Kidney tubule cell (primary cell): ENCODE measurements at regions not wholly inside any gene's neighbourhood (a gene's known extent, or its start where the extent isn't known, plus 50 kb on each side); places are given as distances from the start of the nearest gene placed in this dataset.
A peak's percentile ranks its signal among the peaks of the same experiment; 100 is the strongest.

ENCODE experiments used
- DNase-seq: peaks from one replicate; pipeline ENCODE4 v3.0.0-alpha.2; 2018; ENCODE audit warnings: low spot score

DNA sequence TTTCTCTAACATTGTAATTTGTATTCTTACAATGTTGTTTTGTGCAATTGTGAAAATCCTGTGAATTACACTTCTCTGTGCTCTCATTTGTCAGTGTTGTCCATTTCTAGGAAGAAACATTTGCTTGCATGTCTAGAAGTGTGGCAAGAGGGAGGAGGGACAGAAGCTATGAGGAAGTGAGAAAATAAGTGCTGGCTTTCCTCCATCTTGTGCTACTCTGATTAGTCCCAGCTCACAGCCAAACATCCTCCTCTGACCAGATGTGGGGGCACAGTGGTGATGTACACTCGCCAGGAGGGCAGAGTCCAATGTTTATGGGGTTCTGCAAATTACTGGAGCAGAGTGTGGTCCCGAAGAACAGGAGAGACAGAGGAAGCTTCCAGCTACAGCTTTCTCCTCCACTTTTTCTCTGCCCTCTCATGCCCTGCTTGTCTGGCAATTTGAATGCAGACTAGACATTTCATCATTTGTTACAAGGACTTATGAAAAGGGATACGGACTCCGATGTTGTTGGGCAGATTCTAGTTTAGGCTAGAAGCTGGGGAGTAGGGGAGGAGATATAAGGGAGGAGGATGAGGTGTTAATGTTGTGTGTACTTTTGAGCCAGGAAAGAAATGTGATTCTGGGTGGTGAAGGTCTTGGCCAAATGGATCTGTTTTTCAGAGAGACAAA is 131.0 kb upstream of the C1GALT1 start:
- DNase-seq, result peak; percentile 23

DNA sequence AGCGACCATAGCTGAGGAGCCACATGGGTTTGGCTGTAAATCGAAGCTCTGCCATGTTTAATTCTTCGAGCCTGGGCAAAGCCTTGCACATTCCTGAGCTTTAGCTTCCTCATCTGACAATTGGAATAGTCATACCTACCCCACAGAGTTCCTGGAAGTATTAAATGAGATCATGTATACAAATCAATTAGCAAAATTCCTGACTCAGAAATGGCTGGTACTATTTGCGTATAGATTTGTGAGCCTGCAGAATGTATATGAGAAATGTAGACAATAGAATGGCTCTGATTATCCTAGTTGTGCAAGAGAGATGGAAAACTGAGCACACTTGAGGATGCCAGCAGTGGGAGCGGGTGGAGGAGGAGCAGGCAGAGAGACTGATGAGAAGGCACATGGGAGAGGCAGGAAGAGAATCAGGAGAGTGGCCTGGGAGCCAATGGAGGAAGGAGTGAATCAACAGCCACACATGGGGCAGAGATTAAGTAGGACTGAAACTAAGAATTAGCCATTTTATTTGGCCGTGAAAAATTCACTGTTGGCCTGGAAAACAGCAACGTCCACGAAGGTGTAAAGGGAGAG is 128.0 kb upstream of the C1GALT1 start:
- DNase-seq, result peak; percentile 3

DNA sequence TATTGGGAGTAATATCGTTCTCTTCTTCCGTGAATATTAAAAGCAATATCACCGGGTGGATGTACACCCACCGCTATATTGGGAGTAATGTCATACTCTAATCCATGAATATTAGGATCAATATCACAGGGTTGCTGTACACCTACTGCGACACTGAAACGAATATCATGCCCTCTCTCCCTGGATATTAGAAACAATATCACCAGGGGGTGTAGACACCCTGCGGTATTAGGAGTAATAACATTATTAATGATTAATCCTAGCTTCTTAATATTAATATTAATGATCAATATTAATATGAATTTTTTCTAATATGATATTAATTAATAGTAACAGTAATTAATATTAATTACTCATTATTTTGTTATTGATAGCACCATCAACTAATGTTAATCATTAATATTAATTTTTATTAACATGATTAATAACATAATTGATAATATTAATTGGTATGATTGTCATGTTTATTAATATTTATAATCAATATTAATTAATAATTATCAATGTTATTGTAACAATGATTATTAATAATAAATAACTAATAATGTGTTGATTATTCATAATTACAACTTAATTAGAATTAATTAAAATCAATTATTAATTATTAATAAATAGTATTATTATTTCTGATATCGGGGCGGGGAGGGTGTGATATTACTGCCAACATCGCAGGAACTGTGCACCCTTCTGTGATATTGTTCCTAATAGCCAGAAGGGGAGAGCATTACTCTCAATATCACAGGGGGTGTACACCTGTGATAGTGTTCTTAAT is 121.3 kb upstream of the C1GALT1 start:
- no peak for DNase-seq

DNA sequence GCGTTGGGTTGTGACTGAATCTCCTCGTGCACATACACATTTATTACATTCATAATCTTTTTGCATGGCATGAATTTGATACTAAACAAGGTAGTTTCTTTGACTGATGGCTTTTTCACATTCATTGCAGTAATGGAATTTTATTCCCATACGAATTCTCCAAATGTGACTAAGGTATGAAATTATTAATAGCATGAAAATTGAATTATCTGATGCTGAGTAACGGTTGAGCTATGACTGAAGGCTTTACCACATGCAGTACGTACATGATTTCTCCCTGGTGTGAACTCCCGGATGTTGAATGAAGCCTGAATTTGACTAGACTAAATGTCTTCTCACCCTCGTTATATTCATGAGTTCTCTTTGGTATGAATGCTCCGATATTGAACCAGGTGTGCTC is 104.4 kb upstream of the C1GALT1 start:
- DNase-seq, result no peak

DNA sequence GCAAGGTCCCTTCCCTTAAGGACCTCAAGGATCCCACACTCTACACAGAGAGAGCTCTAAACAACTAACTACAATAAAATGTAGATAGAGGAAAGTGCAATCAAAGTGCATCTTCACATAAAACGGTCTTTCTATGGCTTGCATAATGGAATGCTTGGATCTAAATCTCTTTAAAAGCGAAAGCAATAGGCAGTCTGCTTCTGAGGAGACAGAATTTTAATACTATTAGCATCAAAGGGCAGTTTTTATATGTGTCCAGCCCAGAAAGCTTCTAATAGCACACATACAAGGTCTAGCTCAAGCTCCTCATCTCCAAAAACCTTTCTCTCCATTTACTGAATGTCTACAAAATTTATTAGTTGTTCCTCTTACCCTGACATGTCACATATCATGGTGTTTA is 101.5 kb upstream of the C1GALT1 start:
- no peak for DNase-seq

DNA sequence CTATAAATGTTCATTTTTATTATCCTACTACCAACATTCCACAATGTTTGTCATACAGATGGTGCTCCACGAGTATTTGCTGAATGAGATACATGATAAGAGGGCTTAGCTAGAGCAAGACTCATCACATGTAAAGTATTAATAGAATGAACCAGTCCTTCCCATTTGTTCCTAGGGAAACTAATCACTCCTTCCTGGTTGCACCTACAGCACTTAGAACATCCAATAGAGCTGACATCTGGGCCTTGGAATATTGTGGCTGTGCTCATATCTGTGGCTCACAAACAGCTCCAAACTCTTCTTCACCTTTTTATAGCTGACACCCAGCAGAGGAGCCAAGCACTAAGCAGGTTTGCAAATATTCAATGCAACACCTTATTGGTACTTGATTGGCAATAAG is 91.9 kb upstream of the C1GALT1 start:
- DNase-seq, result no peak

DNA sequence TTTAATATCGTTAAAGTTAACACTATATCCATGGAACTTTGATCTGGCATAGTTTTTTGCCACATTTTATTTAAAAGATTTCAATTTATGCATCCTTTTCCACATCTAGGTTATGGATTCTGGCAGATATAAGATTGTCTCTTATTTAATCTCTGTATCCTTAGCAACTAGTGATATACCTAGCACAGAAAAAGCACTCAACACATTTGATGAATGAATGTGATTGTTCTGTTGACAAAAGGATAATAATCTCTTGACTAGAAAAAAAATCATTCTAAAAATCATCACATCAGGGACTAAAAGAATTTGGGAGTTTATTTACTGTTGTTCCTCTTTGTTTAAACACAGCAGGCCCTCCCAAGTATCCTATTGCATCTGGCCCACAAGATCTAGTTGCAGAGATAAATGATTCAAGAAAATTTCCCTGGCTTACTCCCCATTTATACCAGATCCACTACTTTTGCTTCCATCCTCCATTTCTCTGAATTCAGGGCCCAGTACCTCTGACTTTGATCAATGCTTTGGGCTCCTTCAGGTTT is 84.0 kb upstream of the C1GALT1 start:
- no peak for DNase-seq

DNA sequence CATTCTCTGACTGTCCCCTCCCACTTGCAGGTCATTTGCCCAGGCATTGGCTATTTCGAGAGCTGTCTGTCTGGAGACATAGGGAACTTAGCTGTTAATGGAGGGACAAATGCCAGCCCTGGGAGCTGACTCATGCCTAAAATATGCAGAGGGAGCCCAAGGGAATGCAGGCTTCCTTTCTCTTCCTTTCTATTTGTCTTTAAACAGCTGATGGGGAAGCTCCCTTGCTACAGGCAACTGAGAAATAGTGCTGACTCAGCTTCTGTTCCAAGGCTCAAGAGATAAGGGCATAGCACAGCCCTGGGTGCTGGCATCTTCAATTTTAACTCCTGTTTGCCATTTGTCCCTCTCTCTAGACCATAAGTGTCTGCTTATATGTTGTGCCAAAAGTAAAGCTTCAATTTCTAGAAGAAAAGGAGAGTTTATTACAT is 82.7 kb upstream of the C1GALT1 start:
- peak; percentile 99 for DNase-seq

DNA sequence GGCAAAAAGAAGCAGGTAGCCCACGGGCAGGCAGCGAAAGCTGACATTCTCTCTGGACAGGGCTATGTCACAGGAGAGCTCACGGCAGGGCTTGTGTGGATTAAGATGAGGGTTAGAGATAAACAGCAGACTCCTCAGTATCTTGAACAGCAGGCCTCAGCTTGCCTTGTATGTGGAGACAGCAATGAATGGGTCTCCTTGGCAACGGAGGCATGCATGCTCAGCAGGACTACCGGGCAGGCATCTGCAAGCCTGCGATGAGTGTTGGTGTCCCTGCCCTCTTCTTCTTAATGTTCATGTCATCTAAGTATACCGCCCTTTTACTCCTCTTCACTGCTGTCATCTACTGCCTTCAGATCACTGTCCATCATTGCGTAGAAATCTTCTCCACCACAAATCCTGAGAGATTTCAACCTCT is 81.9 kb upstream of the C1GALT1 start:
- DNase-seq, result no peak

DNA sequence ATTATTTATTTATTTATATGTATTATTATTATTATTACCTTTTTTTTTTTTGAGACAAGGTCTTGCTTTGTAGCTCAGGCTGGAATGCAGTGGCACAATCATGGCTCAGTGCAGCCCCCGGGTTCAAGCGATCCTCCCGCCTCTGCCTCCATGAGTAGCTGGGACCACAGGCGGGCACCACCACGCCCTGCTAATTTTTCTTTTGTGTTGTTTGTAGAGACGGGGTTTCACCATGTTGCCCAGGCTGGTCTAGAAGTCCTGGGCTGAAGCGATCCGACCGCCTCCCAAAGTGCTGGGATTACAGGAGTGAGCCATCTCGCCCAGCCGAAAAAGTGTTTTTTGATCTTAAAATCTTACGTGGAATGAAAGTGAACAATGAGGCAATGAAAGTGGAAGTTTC is 79.4 kb upstream of the C1GALT1 start:
- DNase-seq, result no peak

DNA sequence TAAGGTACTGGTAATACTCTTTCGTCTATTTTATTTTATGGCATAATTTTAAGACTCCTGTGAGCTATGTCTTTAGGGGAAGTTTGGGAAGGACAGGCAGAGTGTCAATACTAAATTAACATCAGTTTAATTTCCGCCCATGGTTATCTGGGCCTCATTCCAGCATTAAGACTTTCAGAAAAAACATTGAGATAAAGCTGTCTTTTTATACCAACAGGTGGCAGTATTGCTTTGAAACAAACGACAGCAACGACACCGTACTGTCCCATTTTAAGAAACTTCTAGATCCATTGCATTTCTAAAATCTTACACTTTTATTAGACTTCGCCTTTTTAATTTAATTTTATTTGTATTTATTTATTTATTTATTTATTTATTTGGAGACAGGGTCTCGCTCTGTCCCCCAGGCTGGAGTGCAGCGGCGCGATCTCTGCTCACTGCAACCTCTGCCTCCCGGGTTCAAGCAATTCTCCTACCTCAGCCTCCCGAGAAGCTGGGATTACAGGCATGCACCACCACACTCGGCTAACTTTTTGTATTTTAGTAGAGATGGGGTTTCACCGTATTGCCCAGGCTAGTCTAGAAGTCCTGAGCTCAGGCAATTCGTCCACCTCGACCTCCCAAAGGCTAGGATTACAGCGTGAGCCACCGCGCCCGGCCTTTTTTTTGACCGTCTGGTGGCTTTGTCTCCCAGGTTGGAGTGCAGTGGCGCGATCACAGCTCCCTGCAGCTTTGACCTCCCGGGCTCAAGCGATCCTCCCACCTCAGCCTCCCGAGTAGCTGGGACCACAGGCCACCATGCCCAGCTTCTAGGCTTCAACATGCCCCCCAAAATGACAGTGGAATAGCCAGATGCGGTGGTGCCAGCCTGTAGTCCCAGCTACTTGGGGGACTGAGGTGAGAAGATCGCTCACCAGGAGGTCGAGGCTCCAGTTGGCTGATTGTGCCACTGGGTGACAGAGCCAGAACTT is 78.7 kb upstream of the C1GALT1 start:
- DNase-seq, result peak; percentile 71

DNA sequence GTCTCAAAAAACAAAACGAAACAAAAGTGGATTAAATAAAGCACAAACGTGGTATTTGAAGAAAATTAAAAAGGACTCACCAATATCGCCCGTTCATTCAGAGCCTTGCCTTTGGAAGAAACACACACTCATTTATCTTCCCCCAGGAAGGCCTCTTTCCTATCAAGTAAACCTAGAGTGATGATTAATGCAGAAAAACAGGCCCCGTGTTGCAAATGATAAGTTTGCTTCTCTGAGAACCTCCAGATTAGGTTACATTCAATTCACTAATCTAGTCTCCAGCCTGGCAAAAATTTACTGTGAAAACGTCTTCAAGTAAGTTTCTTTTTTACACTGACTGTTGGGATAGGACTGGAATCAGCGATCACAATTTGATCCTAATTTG is 78.0 kb upstream of the C1GALT1 start:
- no peak for DNase-seq

DNA sequence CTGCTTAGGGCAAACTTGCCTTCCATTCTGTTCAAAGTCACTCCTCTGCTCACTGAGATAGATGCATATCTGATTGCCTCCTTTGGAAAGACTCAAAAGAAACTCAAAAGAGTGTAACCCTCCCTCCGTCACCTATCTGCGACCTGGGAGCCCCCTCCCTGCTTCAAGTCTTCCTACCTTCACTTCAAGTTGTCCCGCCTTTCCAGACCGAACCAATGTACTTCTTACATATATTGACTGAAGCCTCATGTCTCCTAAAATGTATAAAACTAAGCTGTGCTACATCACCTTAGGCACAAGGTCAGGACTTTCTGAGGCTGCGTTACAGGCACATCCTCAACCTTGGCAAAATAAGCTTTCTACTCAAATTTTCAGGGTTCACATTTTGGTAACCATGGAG is 77.4 kb upstream of the C1GALT1 start:
- no peak for DNase-seq

DNA sequence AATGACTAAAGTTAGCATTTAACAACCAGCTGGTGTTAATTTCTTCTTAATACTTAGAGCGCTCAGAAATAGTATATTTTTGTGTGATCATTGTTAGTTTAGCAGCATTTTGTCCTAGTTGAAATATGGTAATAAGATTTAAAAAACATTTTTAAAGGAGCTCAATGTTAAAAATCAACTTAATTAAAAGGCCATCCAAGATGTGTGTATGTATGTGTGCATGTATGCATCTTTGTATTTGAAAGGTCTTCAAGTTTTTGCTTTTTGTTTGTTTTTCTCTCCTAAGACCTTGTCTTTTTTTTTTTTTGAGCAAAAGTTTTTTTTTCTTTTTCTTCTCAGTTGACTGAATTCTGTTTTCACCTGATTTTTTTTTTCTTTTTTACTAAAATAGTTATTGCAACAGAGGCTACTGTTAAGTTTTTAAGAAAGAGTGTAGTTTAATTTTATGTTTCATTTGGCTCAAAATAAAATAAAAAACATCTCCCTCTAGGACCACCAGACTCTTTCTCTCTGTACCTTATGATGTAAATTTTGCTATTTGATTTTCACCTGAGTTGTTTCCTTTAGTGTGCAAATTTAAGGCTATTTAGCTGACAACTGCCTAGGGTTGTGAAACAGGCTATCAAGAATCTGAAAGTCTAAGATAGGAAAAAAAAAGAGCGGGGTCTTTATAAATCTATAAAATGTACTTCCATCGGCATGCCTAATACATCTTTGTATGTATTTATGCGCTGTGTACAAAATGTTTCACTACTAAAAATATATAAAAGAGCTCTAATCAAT is 76.4 kb upstream of the C1GALT1 start:
- no peak for DNase-seq

DNA sequence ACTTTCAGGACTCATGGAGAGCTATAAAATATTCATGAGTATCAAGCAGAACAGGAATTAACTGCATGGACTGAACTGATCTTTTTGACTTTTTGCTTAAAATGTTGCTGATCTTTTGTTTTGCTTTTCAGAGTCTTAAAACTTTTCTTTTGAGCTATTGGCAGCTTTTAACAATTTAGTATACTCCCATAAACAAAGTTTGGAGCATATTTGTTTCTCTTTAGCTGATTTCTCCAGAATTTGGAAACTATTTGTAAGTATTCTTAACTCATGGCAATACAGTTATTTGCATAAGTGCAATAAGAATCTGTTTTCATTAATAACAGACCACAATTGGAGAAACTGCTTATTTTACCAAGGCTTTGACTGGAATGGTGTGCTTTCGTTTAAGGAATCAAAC is 73.4 kb upstream of the C1GALT1 start:
- no peak for DNase-seq

DNA sequence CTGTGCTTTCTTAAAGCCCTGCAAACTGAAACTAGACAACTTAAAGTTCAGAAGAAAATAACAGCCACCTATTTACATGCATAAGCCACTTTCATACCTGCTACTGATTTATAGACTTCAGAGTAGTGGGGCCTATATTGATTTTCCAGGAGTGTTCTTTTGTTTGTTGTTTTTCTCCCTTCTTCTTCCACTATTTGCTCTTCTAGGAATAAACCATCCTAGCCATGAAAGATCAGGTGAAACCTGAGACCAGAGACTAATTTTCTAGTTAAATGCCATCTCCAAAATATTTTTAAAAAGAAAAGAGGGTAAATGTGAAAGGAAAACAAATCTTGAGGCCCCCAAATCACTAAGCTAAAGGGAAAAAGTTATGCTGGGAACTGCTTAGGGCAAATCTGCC is 72.4 kb upstream of the C1GALT1 start:
- no peak for DNase-seq

DNA sequence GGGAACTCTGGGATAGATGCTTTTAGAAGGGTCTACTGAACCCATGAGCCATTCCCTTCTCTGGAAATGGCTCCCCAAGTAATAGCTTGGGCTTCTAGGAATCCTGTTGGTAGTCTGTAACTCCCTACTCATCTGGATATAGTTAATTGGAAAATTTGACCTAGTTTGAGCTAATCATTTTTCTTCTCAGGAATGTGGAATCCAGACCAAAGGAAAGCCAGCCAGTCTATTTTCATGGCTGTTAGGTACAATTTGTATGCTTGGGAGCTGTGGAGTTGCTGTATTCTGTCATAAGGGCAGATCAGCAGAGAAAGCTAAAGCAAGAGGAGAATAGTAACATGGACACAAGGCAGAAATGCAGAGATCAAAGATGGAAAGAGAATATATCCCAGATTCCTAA is 71.6 kb upstream of the C1GALT1 start:
- no peak for DNase-seq

DNA sequence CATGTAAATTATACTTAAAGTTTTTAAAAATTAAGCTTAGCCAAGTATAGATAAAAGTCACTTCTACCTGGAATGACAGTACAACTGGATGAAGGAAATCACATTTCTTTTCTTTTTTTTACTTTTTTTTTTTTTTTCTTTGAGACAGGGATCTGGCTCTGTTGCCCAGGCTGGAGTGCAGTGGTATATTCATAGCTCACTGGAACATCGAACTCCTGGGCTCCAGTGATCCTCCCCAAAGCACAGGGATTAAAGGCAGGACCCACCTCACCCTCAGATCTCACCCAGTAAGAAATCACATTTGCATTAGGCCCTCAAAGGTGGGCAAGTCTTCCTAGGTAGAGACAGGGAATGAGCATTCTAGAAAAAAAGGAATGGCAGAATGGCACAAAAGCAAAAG is 69.5 kb upstream of the C1GALT1 start:
- DNase-seq, result no peak

DNA sequence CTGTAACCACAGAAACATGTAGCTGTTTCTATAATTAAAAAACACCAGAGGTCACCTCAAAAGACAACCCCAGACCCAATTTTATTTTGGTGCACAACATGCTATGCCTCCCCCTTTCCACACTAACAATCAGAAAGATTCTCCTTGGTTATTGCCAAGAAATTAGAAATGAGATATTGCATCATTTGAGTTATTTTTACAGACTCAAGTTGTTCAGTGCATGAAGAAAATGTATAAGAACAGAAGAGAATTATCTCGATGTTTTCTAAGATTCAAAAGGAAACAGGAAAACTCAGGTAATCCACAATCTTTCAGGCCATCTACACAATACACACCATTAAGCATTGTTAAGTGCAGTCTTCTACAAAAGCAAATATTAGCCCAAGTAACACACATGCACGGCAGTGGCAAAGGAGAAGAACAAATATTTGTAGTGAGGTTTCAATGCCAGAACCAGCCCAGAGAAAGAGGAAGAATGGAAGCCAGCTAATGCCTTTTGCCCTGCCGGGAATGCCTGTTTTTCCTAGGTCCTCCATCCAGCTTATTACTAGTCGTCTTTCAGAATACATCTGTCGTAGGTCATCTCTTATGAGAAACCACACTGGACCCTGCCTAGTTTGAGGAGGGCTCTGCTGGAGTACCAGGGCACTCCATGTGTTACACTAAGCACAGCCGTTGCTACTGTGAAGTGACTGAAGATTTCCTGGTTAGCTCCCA is 67.6 kb upstream of the C1GALT1 start:
- no peak for DNase-seq

DNA sequence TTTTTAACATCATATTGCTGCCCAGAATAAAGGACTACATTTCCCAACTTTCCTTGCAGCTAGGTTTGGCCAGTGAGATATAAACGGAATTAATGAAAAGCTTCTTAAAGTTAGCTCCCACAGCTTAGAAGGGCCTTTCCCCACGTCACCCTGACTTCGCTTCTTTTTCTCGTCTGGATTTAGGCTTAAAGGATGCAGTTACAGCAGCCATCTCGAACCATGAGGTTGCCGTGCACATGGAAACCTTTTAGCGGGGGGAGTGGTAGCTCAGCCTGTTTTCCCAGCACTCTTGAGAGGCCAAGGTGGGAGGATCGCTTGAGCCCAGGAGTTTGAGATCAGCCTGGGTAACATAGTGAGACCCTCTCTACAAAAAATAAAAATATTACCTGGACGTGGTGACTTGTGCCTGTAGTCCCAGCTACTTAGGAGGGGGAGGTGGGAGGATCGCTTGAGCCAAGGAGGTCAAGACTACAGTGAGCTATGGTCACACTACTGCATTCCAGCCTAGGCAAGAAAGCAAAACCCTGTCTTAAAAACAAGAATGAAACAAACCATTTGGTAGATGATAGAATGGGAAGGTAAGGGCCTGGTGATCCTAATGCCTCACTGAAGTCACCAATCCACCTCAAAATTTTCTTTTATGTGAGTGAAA is 64.3 kb upstream of the C1GALT1 start:
- no peak for DNase-seq
